CD14-positive monocyte (primary cell): ENCODE measurements at regions not wholly inside any gene's neighbourhood (a gene's known extent, or its start where the extent isn't known, plus 50 kb on each side); places are given as distances from the start of the nearest gene placed in this dataset.

Experiments used
- DNase-seq, 3 donors: peaks; one replicate each; pipeline ENCODE4 v3.0.0-alpha.2; 2011 to 2022
- H2AFZ ChIP-seq: 2 replicates; pipeline ENCODE4 v1.6.0; 2012; ENCODE audit warnings: mild to moderate bottlenecking, low read depth, low read length, inconsistent platforms; ENCODE audit not compliant: insufficient read depth, poor library complexity, severe bottlenecking
- H3K27ac ChIP-seq, 2 donors: 1 replicate in 1 of 2; 2 replicates in 1 of 2; pipeline ENCODE4 v1.5.1; 2012 to 2013; ENCODE audit warnings: low read length in 2 of 2, control low read depth in 1 of 2, inconsistent platforms in 1 of 2, low read depth in 1 of 2, mild to moderate bottlenecking in 1 of 2
- H3K27me3 ChIP-seq, 2 donors: one replicate each; pipeline versions ENCODE4 v1.6.0 to v1.6.1; 2011 to 2013; ENCODE audit warnings: low read length in 2 of 2; ENCODE audit not compliant: control insufficient read depth in 2 of 2, insufficient read depth in 2 of 2
- H3K36me3 ChIP-seq, 2 donors: replicated peaks in 1 of 2; 1 replicate in 1 of 2; 2 replicates in 1 of 2; pipeline versions ENCODE4 v1.5.1 to v1.6.1; 2012 to 2013; ENCODE audit warnings: low read length in 2 of 2, control low read depth in 1 of 2, inconsistent platforms in 1 of 2, mild to moderate bottlenecking in 1 of 2; ENCODE audit not compliant: insufficient read depth in 2 of 2, control insufficient read depth in 1 of 2
- H3K4me1 ChIP-seq, 2 donors: 1 replicate in 1 of 2; 2 replicates in 1 of 2; pipeline versions ENCODE4 v1.5.1 to v1.6.1; 2012 to 2013; ENCODE audit warnings: low read length in 2 of 2, control low read depth in 1 of 2, inconsistent platforms in 1 of 2, mild to moderate bottlenecking in 1 of 2, moderate library complexity in 1 of 2; ENCODE audit not compliant: insufficient read depth in 2 of 2, control insufficient read depth in 1 of 2
- H3K4me2 ChIP-seq: replicated peaks from 2 replicates; pipeline ENCODE3; 2012; ENCODE audit warnings: low read length, moderate library complexity, mild to moderate bottlenecking; ENCODE audit not compliant: poor library complexity, severe bottlenecking; ENCODE audit errors: extremely low read depth
- H3K4me3 ChIP-seq, 3 experiments: fragments of 200-600 bp in 1 of 3; sonication (generic) in 1 of 3; replicated peaks in 1 of 3; 1 replicate in 2 of 3; 2 replicates in 1 of 3; pipeline ENCODE4 v1.5.1; 2011 to 2013; ENCODE audit warnings: low read length in 3 of 3, mild to moderate bottlenecking in 3 of 3, control low read depth in 2 of 3, low read depth in 2 of 3, inconsistent platforms in 1 of 3, moderate library complexity in 1 of 3
- H3K79me2 ChIP-seq: 2 replicates; pipeline ENCODE4 v1.6.0; 2012; ENCODE audit warnings: mild to moderate bottlenecking, control low read depth, inconsistent platforms, low read length, moderate library complexity; ENCODE audit not compliant: insufficient read depth
- H3K9ac ChIP-seq: 2 replicates; pipeline ENCODE4 v1.6.0; 2017; ENCODE audit warnings: low read length, mild to moderate bottlenecking; ENCODE audit not compliant: insufficient read depth, poor library complexity, severe bottlenecking
- H3K9me3 ChIP-seq, 2 donors: replicated peaks in 1 of 2; 1 replicate in 1 of 2; 2 replicates in 1 of 2; pipeline versions ENCODE4 v1.5.1 to v1.6.1; 2012 to 2013; ENCODE audit warnings: low read length in 2 of 2, control low read depth in 1 of 2; ENCODE audit not compliant: control insufficient read depth in 1 of 2, insufficient read depth in 1 of 2
- H4K20me1 ChIP-seq: 2 replicates; pipeline ENCODE4 v1.6.0; 2012; ENCODE audit warnings: mild to moderate bottlenecking, low read length, control low read depth, moderate library complexity; ENCODE audit not compliant: insufficient read depth
- H3K27ac Mint-ChIP-seq, 7 donors: one replicate each; pipeline ENCODE4 v1.8.0; 2020; ENCODE audit warnings: mild to moderate bottlenecking in 7 of 7, mixed read lengths in 7 of 7, moderate library complexity in 6 of 7, inconsistent platforms in 2 of 7
- H3K27me3 Mint-ChIP-seq, 3 donors: one replicate each; pipeline ENCODE4 v1.8.0; 2021 to 2022; ENCODE audit warnings: low read depth in 3 of 3, mild to moderate bottlenecking in 3 of 3, mixed read lengths in 3 of 3, moderate library complexity in 3 of 3, inconsistent platforms in 1 of 3
- H3K36me3 Mint-ChIP-seq, 2 donors: one replicate each; pipeline ENCODE4 v1.8.0; 2020; ENCODE audit warnings: mixed read lengths in 2 of 2, inconsistent platforms in 1 of 2, mild to moderate bottlenecking in 1 of 2
- H3K4me1 Mint-ChIP-seq: one replicate; pipeline ENCODE4 v1.8.0; 2020; ENCODE audit warnings: mild to moderate bottlenecking, mixed read lengths
- H3K4me3 Mint-ChIP-seq, 2 donors: one replicate each; pipeline ENCODE4 v1.8.0; 2020; ENCODE audit warnings: mild to moderate bottlenecking in 2 of 2, mixed read lengths in 2 of 2, moderate library complexity in 1 of 2
- H3K9me3 Mint-ChIP-seq, 7 donors: one replicate each; pipeline ENCODE4 v1.8.0; 2020 to 2022; ENCODE audit warnings: mixed read lengths in 7 of 7, mild to moderate bottlenecking in 6 of 7, moderate library complexity in 6 of 7, inconsistent platforms in 2 of 7
- CTCF ChIP-seq: fragments of 200-600 bp; IDR thresholded peaks from one replicate; pipeline ENCODE4 v1.8.0; 2022; ENCODE audit warnings: antibody characterized with exemption, mild to moderate bottlenecking
- WGBS: methylation state at CpG from one replicate; pipeline ENCODE4 v1.1.5; 2013; ENCODE audit warnings: missing lambda C conversion rate; ENCODE audit not compliant: insufficient coverage; 5-methylcytosine and 5-hydroxymethylcytosine counted together
- intact Hi-C, 2 donors: fragments of 100-400 bp; cut with micrococcal nuclease; formaldehyde crosslinking; loops; one replicate each; pipeline versions ENCODE4 v1.15.0 to v1.15.1; 2023

- Mint-ChIP-seq H3K27ac (no peak overlapping the region), H3K4me3 (no peak overlapping the region), H3K27me3 (peaks cover 11 to 21% (median 11%) of the 10 kb centered on the region in 3 donors), H3K36me3 (no peaks in the 10 kb centered on the region), H3K4me1 (no peaks in the 10 kb centered on the region), H3K9me3 (peaks cover 0 to 23% (median 10%) of the 10 kb centered on the region in 7 donors)
- H4K20me1 ChIP-seq: no peaks in the 10 kb centered on the region
- H3K4me1 ChIP-seq: no peaks in the 10 kb centered on the region
- H3K27ac ChIP-seq: no peak overlapping the region
- no peaks in the 10 kb centered on the region for H3K79me2 ChIP-seq
- H3K4me3 ChIP-seq: no peak overlapping the region
- no peaks in the 10 kb centered on the region for H3K36me3 ChIP-seq
- H2AFZ ChIP-seq: no peak overlapping the region
- intact Hi-C loops: no loop called here
- no peak for TF ChIP-seq CTCF
- H3K27me3 ChIP-seq: peaks cover 3 to 13% of the 10 kb centered on the region in 2 donors
- WGBS: 93% methylated on average over 5 of the region's 5 CpGs
- no peak overlapping the region for H3K9ac ChIP-seq
- DNase-seq: no peak
- peaks cover 0 to 11% of the 10 kb centered on the region in 2 donors for H3K9me3 ChIP-seq
- no peak overlapping the region for H3K4me2 ChIP-seq
Measured at GRCh38 chr5:79890930-79891249, 100.2 kb downstream of the MTX3 start.

- Histone ChIP-seq H3K4me3 (no peak overlapping the region), H3K27me3 (peaks cover 3 to 8% of the 10 kb centered on the region in 2 donors), H4K20me1 (no peaks in the 10 kb centered on the region), H3K9me3 (peaks cover 0 to 11% of the 10 kb centered on the region in 2 donors), H3K4me2 (no peak overlapping the region), H3K36me3 (no peaks in the 10 kb centered on the region), H3K27ac (no peak overlapping the region), H2AFZ (no peak overlapping the region), H3K9ac (no peak overlapping the region), H3K79me2 (no peaks in the 10 kb centered on the region), H3K4me1 (no peaks in the 10 kb centered on the region)
- no peaks in the 10 kb centered on the region for H3K4me1 Mint-ChIP-seq
- no peak for DNase-seq
- H3K27me3 Mint-ChIP-seq: peaks cover 7 to 15% (median 8%) of the 10 kb centered on the region in 3 donors
- H3K36me3 Mint-ChIP-seq: no peaks in the 10 kb centered on the region
- intact Hi-C loops: no loop called here
- no peak for TF ChIP-seq CTCF
- no peak overlapping the region for H3K4me3 Mint-ChIP-seq
- 87% methylated on average over 4 of the region's 4 CpGs for WGBS
- H3K27ac Mint-ChIP-seq: no peak overlapping the region
- peaks cover 0 to 23% (median 10%) of the 10 kb centered on the region in 7 donors for H3K9me3 Mint-ChIP-seq
Measured at GRCh38 chr5:79890119-79890929, 100.7 kb downstream of the MTX3 start.
